K562 (cell line): ENCODE measurements at regions not wholly inside any gene's neighbourhood (a gene's known extent, or its start where the extent isn't known, plus 50 kb on each side); places are given as distances from the start of the nearest gene placed in this dataset.

Experiments used
- ATAC-seq: fragments of 200-7000 bp; cut with Tn5 transposase; 3 replicates; pipeline ENCODE4 v1.9.1; 2020; ENCODE audit warnings: moderate library complexity
- BruUV-seq: library from RNA; stranded (reverse); fragments of 400-500 nt; replicated peaks from 2 replicates; lab custom pipeline; 2021; lab: Mats Ljungman, UMichigan
- CTCF ChIA-PET: fragments of 300-600 bp; formaldehyde crosslinking; extraction: SDS; loops from one replicate; lab custom pipeline; 2021; ENCODE audit warnings: low intra/inter-chr PET ratio; lab: Yijun Ruan, JAX
- POLR2A ChIA-PET: fragments of 300-600, 350-650 bp; sonication (Branson Sonifier 250); formaldehyde crosslinking; extraction: SDS; loops from one replicate; lab custom pipeline; 2021; ENCODE audit warnings: antibody characterized with exemption, inconsistent platforms; lab: Yijun Ruan, JAX
- DNase-seq, 4 experiments: peaks; one replicate each; pipeline versions ENCODE4 v3.0.0 to v3.0.0-alpha.2; 2011 to 2018; ENCODE audit warnings: low spot score in 3 of 4, mixed read lengths in 3 of 4; ENCODE audit errors: extremely low read depth in 1 of 4
- FAIRE-seq: peaks from 2 replicates; lab custom pipeline; 2011; peaks lifted over from hg19 to GRCh38; lab: Jason Lieb, UNC
- H2AFZ ChIP-seq: 2 replicates; pipeline ENCODE4 v1.6.0; 2011; ENCODE audit warnings: low read depth, low read length, control low read depth, inconsistent platforms
- H3K27ac ChIP-seq: fragments of 200-600 bp; 3 replicates; pipeline ENCODE4 v1.8.0; 2011; ENCODE audit warnings: low read depth, mild to moderate bottlenecking, control low read depth, inconsistent platforms, low read length, moderate library complexity, mixed read lengths; ENCODE audit errors: extremely low read depth
- H3K27me3 ChIP-seq, 2 experiments: fragments of 300-600 bp in 1 of 2; 2 replicates in 1 of 2; 3 replicates in 1 of 2; pipeline versions ENCODE4 v1.6.0 to v1.8.0; 2011; ENCODE audit warnings: inconsistent platforms in 2 of 2, low read length in 2 of 2, mild to moderate bottlenecking in 1 of 2, mixed read lengths in 1 of 2, moderate library complexity in 1 of 2; ENCODE audit not compliant: control insufficient read depth in 2 of 2, insufficient read depth in 2 of 2
- H3K36me3 ChIP-seq: fragments of 300-600 bp; 3 replicates; pipeline ENCODE4 v1.8.0; 2011; ENCODE audit warnings: mild to moderate bottlenecking, low read length, inconsistent platforms; ENCODE audit not compliant: control insufficient read depth, insufficient read depth
- H3K4me1 ChIP-seq, 2 experiments: fragments of 200-600 bp in 1 of 2; replicated peaks in 1 of 2; 2 replicates in 1 of 2; 3 replicates in 1 of 2; pipeline versions ENCODE4 v1.5.1 to v1.8.0; 2011; ENCODE audit warnings: inconsistent platforms in 2 of 2, low read length in 2 of 2, mild to moderate bottlenecking in 1 of 2, mixed read lengths in 1 of 2, moderate library complexity in 1 of 2; ENCODE audit not compliant: control insufficient read depth in 2 of 2, insufficient read depth in 2 of 2
- H3K4me2 ChIP-seq: 2 replicates; pipeline ENCODE4 v1.6.1; 2011; ENCODE audit warnings: low read length, control low read depth, inconsistent platforms, mixed read lengths; ENCODE audit not compliant: insufficient read depth
- H3K4me3 ChIP-seq: fragments of 200-600 bp; sonication (generic), shearing (Covaris generic); 2 replicates; pipeline ENCODE4 v1.5.1; 2016; ENCODE audit warnings: control low read depth, inconsistent platforms
- H3K79me2 ChIP-seq: fragments of 200-600 bp; 3 replicates; pipeline ENCODE4 v1.8.0; 2011; ENCODE audit warnings: low read length, inconsistent platforms; ENCODE audit not compliant: control insufficient read depth, insufficient read depth
- H3K9ac ChIP-seq, 2 experiments: 2 replicates each; pipeline versions ENCODE4 v1.6.0 to v1.6.1; 2011; ENCODE audit warnings: low read depth in 2 of 2, low read length in 2 of 2, control low read depth in 1 of 2, inconsistent platforms in 1 of 2, mild to moderate bottlenecking in 1 of 2, mixed read lengths in 1 of 2; ENCODE audit not compliant: insufficient read depth in 1 of 2
- H3K9me1 ChIP-seq: one replicate; pipeline ENCODE4 v1.6.0; 2011; ENCODE audit warnings: inconsistent platforms, mild to moderate bottlenecking, low read length, moderate library complexity; ENCODE audit not compliant: control insufficient read depth, insufficient read depth
- H3K9me3 ChIP-seq: replicated peaks from 2 replicates; pipeline ENCODE4 v1.5.1; 2011; ENCODE audit warnings: low read depth, low read length, inconsistent platforms; ENCODE audit not compliant: control insufficient read depth, insufficient read depth
- H4K20me1 ChIP-seq: replicated peaks from 2 replicates; pipeline ENCODE4 v1.6.1; 2011; ENCODE audit warnings: low read length, inconsistent platforms, mixed read lengths; ENCODE audit not compliant: control insufficient read depth, insufficient read depth
- DPF2 ChIP-seq: fragments of 450-650 bp; IDR thresholded peaks from 2 replicates; pipeline ENCODE4 v1.6.1; 2016
- EP300 ChIP-seq: IDR thresholded peaks from 2 replicates; pipeline ENCODE4 v1.6.1; 2012; ENCODE audit warnings: low read length, improper control_type of control experiment
- HDAC3 ChIP-seq: fragments of 450-650 bp; IDR thresholded peaks from 2 replicates; pipeline ENCODE4 v1.6.1; 2018; ENCODE audit warnings: borderline replicate concordance, mild to moderate bottlenecking, moderate library complexity; ENCODE audit not compliant: partially characterized antibody
- KDM1A ChIP-seq, 2 experiments: fragments of 450-650 bp; IDR thresholded peaks; 2 replicates each; pipeline ENCODE4 v1.6.1; 2016; ENCODE audit warnings: mild to moderate bottlenecking in 2 of 2
- PHTF2 ChIP-seq: fragments of 250-450 bp; sonication (Bioruptor Pico); IDR thresholded peaks from 2 replicates; pipeline ENCODE4 v1.5.0; 2021; ENCODE audit warnings: mild to moderate bottlenecking
- SP1 ChIP-seq: sonication (generic); formaldehyde crosslinking; IDR thresholded peaks from 2 replicates; pipeline ENCODE4 v1.8.1; 2022; ENCODE audit warnings: mild to moderate bottlenecking, missing genetic modification reagents
- SPI1 ChIP-seq: IDR thresholded peaks from 2 replicates; pipeline ENCODE4 v1.6.1; 2011; ENCODE audit warnings: low read depth, low read length, control low read depth, borderline replicate concordance
- TCF7 ChIP-seq: sonication (generic); IDR thresholded peaks from 2 replicates; pipeline ENCODE4 v1.6.1; 2016; ENCODE audit warnings: antibody characterized with exemption, borderline replicate concordance
- ZBTB1 ChIP-seq: sonication (generic); formaldehyde crosslinking; IDR thresholded peaks from 2 replicates; pipeline ENCODE4 v1.8.1; 2023; ENCODE audit warnings: missing genetic modification reagents, low read depth, mild to moderate bottlenecking, borderline replicate concordance
- ZNF57 ChIP-seq: fragments of 450-650 bp; formaldehyde crosslinking; IDR thresholded peaks from 2 replicates; pipeline ENCODE4 v1.4.0; 2020; ENCODE audit warnings: mild to moderate bottlenecking, moderate library complexity
- ZSCAN32 ChIP-seq: fragments of 450-650 bp; formaldehyde crosslinking; IDR thresholded peaks from 2 replicates; pipeline ENCODE4 v1.4.0; 2020; ENCODE audit warnings: mild to moderate bottlenecking, moderate library complexity
- WGBS: fragments of 100-300 bp; shearing (Covaris generic); methylation state at CpG from one replicate; pipeline ENCODE4 v1.1.6; 2016; ENCODE audit warnings: low coverage, mixed read lengths; ENCODE audit not compliant: insufficient coverage; ENCODE audit errors: missing lambda C conversion rate; 5-methylcytosine and 5-hydroxymethylcytosine counted together
- in situ Hi-C: fragments of 300-500 bp; cut with MboI; formaldehyde crosslinking; loops from 4 replicates; pipeline ENCODE4 v1.15.0; 2018; ENCODE audit warnings: inconsistent platforms, mixed read lengths
- intact Hi-C: fragments of 100-400 bp; cut with micrococcal nuclease; formaldehyde crosslinking; loops from 2 replicates; pipeline ENCODE4 v1.14.2; 2022
- TF ChIP-seq, protein P1 (sequence below), 3 experiments: fragments of 200-800 bp in 1 of 3; sonication (Bioruptor generic) in 1 of 3; sonication (generic) in 1 of 3; formaldehyde crosslinking in 1 of 3; IDR thresholded peaks; 2 replicates each; pipeline versions ENCODE4 v1.6.1 to v1.8.0; 2016 to 2022; ENCODE audit warnings: mild to moderate bottlenecking in 2 of 3, missing compliant biosample characterization in 2 of 3, missing genetic modification characterization in 2 of 3, missing genetic modification reagents in 1 of 3

GRCh38 chr10:111203615-111204014, 126.8 kb downstream of the ADRA2A start:
- Histone ChIP-seq H3K9ac (no peak overlapping the region), H3K27ac (no peak overlapping the region), H3K9me3 (no peaks in the 10 kb centered on the region), H3K4me1 (no peaks in the 10 kb centered on the region), H3K27me3 (no peaks in the 10 kb centered on the region), H3K36me3 (no peaks in the 10 kb centered on the region), H3K4me2 (no peak overlapping the region), H3K79me2 (no peaks in the 10 kb centered on the region), H3K9me1 (no peaks in the 10 kb centered on the region), H2AFZ (no peak overlapping the region), H3K4me3 (no peak overlapping the region), H4K20me1 (no peaks in the 10 kb centered on the region)
- no CpG with 5 or more reads among the region's 2 CpGs for WGBS
- no TSS peak for BruUV-seq
- POLR2A ChIA-PET, result no interaction called here
- in situ Hi-C loops (no loop called here), intact Hi-C loops (no loop called here)
- TF ChIP-seq DPF2 (no peak), ZNF57 (CRISPR knock-in tag) (no peak), ZBTB1 (no peak), ZSCAN32 (CRISPR knock-in tag) (no peak), PHTF2 (CRISPR knock-in tag) (no peak), HDAC3 (no peak), EP300 (no peak), TCF7 (no peak), SP1 (CRISPR knock-in tag) (no peak), SPI1 (no peak), KDM1A (IDR thresholded peaks at IDR 0.05) (no peak)
- TF ChIP-seq, protein P1, sequence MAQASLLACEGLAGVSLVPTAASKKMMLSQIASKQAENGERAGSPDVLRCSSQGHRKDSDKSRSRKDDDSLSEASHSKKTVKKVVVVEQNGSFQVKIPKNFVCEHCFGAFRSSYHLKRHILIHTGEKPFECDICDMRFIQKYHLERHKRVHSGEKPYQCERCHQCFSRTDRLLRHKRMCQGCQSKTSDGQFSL (CRISPR knock-in tag; IDR thresholded peaks at IDR 0.05), result no peak
- TF ChIP-seq, protein P1 (tag; IDR thresholded peaks at IDR 0.05), result no peak
- CTCF ChIA-PET, result no interaction called here
- no peak for FAIRE-seq
- DNase-seq, result no peak
- no peak for ATAC-seq
